Neural cell (in vitro differentiated cells): ENCODE measurements at regions not wholly inside any gene's neighbourhood (a gene's known extent, or its start where the extent isn't known, plus 50 kb on each side); places are given as distances from the start of the nearest gene placed in this dataset.

Experiments
- H2AFZ ChIP-seq: fragments of 200-600, 300-800 bp; sonication (generic), shearing (Covaris generic); 2 replicates; pipeline ENCODE4 v1.6.0; 2014; ENCODE audit warnings: low read depth, mild to moderate bottlenecking, antibody characterized with exemption, low read length, moderate library complexity
- H3F3A ChIP-seq: fragments of 200-600 bp; shearing (Covaris generic); 2 replicates; pipeline ENCODE4 v1.6.1; 2016; ENCODE audit warnings: mild to moderate bottlenecking, moderate library complexity, mixed read lengths, antibody characterized with exemption, low read length; ENCODE audit not compliant: insufficient read depth, poor library complexity, severe bottlenecking
- H3K27ac ChIP-seq: fragments of 200-600, 300-800 bp; sonication (generic), shearing (Covaris generic); 2 replicates; pipeline ENCODE4 v1.5.1; 2014; ENCODE audit warnings: mild to moderate bottlenecking, low read length, moderate library complexity
- H3K27me3 ChIP-seq: fragments of 300-800, 200-600 bp; sonication (generic), shearing (Covaris generic); 2 replicates; pipeline ENCODE4 v1.6.0; 2014; ENCODE audit warnings: mild to moderate bottlenecking, low read depth, low read length, moderate library complexity; ENCODE audit not compliant: insufficient read depth
- H3K36me3 ChIP-seq: fragments of 300-800, 200-600 bp; sonication (generic), shearing (Covaris generic); 2 replicates; pipeline ENCODE4 v1.5.1; 2014; ENCODE audit warnings: mild to moderate bottlenecking, antibody characterized with exemption, low read length, moderate library complexity; ENCODE audit not compliant: insufficient read depth
- H3K4me2 ChIP-seq: fragments of 300-800, 200-600 bp; sonication (generic), shearing (Covaris generic); 2 replicates; pipeline ENCODE4 v1.6.0; 2014; ENCODE audit warnings: mild to moderate bottlenecking, low read length
- H3K4me3 ChIP-seq: fragments of 300-800, 200-600 bp; sonication (generic), shearing (Covaris generic); 2 replicates; pipeline ENCODE4 v1.5.1; 2014; ENCODE audit warnings: mild to moderate bottlenecking, low read length, moderate library complexity
- H3K79me2 ChIP-seq: fragments of 200-600 bp; shearing (Covaris generic); replicated peaks from 2 replicates; pipeline ENCODE4 v1.6.0; 2014; ENCODE audit warnings: mild to moderate bottlenecking, low read length, moderate library complexity; ENCODE audit not compliant: insufficient read depth
- H3K9ac ChIP-seq: fragments of 300-800, 200-600 bp; sonication (generic), shearing (Covaris generic); 2 replicates; pipeline ENCODE4 v1.6.1; 2016; ENCODE audit warnings: mild to moderate bottlenecking, low read length, mixed read lengths
- H3K9me2 ChIP-seq: fragments of 200-600 bp; shearing (Covaris generic); 2 replicates; pipeline ENCODE4 v1.6.1; 2016; ENCODE audit warnings: mild to moderate bottlenecking, low read length, mixed read lengths; ENCODE audit not compliant: insufficient read depth
- H3K9me3 ChIP-seq: fragments of 200-600, 300-800 bp; sonication (generic), shearing (Covaris generic); 2 replicates; pipeline ENCODE4 v1.6.1; 2016; ENCODE audit warnings: mild to moderate bottlenecking, mixed run types, low read length, moderate library complexity, mixed read lengths
- H4K20me1 ChIP-seq: fragments of 200-600 bp; shearing (Covaris generic); 2 replicates; pipeline ENCODE4 v1.6.1; 2016; ENCODE audit warnings: mild to moderate bottlenecking, mixed run types; ENCODE audit not compliant: insufficient read depth
- CTCF ChIP-seq: fragments of 450-650 bp; IDR thresholded peaks from 2 replicates; pipeline ENCODE4 v1.5.1; 2014; ENCODE audit warnings: antibody characterized with exemption, mild to moderate bottlenecking, moderate library complexity; ENCODE audit not compliant: poor library complexity, severe bottlenecking
- EP300 ChIP-seq: fragments of 450-650 bp; conservative IDR thresholded peaks from 2 replicates; pipeline ENCODE4 v1.6.1; 2014; ENCODE audit warnings: antibody characterized with exemption, mild to moderate bottlenecking, moderate library complexity; ENCODE audit not compliant: poor library complexity, severe bottlenecking
- EZH2 ChIP-seq: fragments of 200-600, 300-800 bp; shearing (Covaris generic), sonication (generic); IDR thresholded peaks from 2 replicates; pipeline ENCODE4 v1.6.1; 2014; ENCODE audit warnings: antibody characterized with exemption, low read length, borderline replicate concordance, mild to moderate bottlenecking; ENCODE audit not compliant: insufficient read depth, poor library complexity, severe bottlenecking
- MXI1 ChIP-seq: fragments of 450-650 bp; conservative IDR thresholded peaks from 2 replicates; pipeline ENCODE4 v1.6.1; 2014; ENCODE audit warnings: antibody characterized with exemption, mild to moderate bottlenecking; ENCODE audit not compliant: poor library complexity, severe bottlenecking
- POLR2AphosphoS5 ChIP-seq: IDR thresholded peaks from 2 replicates; pipeline ENCODE4 v1.6.1; 2012
- RAD21 ChIP-seq: fragments of 450-650 bp; conservative IDR thresholded peaks from 2 replicates; pipeline ENCODE4 v1.6.1; 2014; ENCODE audit warnings: antibody characterized with exemption, mild to moderate bottlenecking, moderate library complexity
- REST ChIP-seq: IDR thresholded peaks from 2 replicates; pipeline ENCODE4 v1.6.1; 2012; ENCODE audit warnings: borderline replicate concordance
- SMC3 ChIP-seq: fragments of 450-650 bp; conservative IDR thresholded peaks from 2 replicates; pipeline ENCODE4 v1.6.1; 2014; ENCODE audit warnings: antibody characterized with exemption, mild to moderate bottlenecking, moderate library complexity; ENCODE audit not compliant: poor library complexity
- TAF1 ChIP-seq: IDR thresholded peaks from 2 replicates; pipeline ENCODE4 v1.6.1; 2012; ENCODE audit warnings: low read depth

GRCh38 chr18:24910221-24910620 is 441.7 kb downstream of the ZNF521 start:
- Histone ChIP-seq H3K4me2 (no peak overlapping the region), H3K27me3 (no peaks in the 10 kb centered on the region), H3K9me2 (no peaks in the 10 kb centered on the region), H3K9me3 (no peaks in the 10 kb centered on the region), H3K79me2 (no peaks in the 10 kb centered on the region), H3K9ac (no peak overlapping the region), H3K4me3 (no peak overlapping the region), H4K20me1 (no peaks in the 10 kb centered on the region), H3K27ac (no peak overlapping the region), H3F3A (no peaks in the 10 kb centered on the region), H2AFZ (no peak overlapping the region), H3K36me3 (no peaks in the 10 kb centered on the region)
- TF ChIP-seq SMC3 (no peak), CTCF (no peak), EP300 (no peak), RAD21 (no peak), MXI1 (no peak), POLR2AphosphoS5 (no peak), TAF1 (no peak), REST (no peak), EZH2 (no peak)

GRCh38 chr18:24913507-24914170 is 438.3 kb downstream of the ZNF521 start:
- no peak overlapping the region for H3K4me3 ChIP-seq
- no peaks in the 10 kb centered on the region for H3K79me2 ChIP-seq
- no peaks in the 10 kb centered on the region for H3F3A ChIP-seq
- no peak overlapping the region for H3K27ac ChIP-seq
- no peaks in the 10 kb centered on the region for H3K9me3 ChIP-seq
- H3K36me3 ChIP-seq, result no peaks in the 10 kb centered on the region
- H3K27me3 ChIP-seq, result no peaks in the 10 kb centered on the region
- no peaks in the 10 kb centered on the region for H4K20me1 ChIP-seq
- H3K4me2 ChIP-seq, result no peak overlapping the region
- H2AFZ ChIP-seq, result no peak overlapping the region
- H3K9ac ChIP-seq, result no peak overlapping the region
- H3K9me2 ChIP-seq, result no peaks in the 10 kb centered on the region
- TF ChIP-seq EZH2, result no peak
- TF ChIP-seq EP300, result no peak
- no peak for TF ChIP-seq TAF1
- TF ChIP-seq SMC3, result no peak
- TF ChIP-seq RAD21, result no peak
- no peak for TF ChIP-seq CTCF
- no peak for TF ChIP-seq POLR2AphosphoS5
- no peak for TF ChIP-seq MXI1
- TF ChIP-seq REST, result no peak
